Neural crest cell (in vitro differentiated cells): ENCODE measurements at regions not wholly inside any gene's neighbourhood (a gene's known extent, or its start where the extent isn't known, plus 50 kb on each side); places are given as distances from the start of the nearest gene placed in this dataset.

Experiments
- DNase-seq: peaks from one replicate; pipeline ENCODE4 v3.0.0; 2021; ENCODE audit warnings: low read depth, mixed read lengths, low spot score
- H3K27ac Mint-ChIP-seq: one replicate; pipeline ENCODE4 v1.8.0; 2021; ENCODE audit warnings: mild to moderate bottlenecking, mixed read lengths; ENCODE audit not compliant: unreplicated experiment
- H3K27me3 Mint-ChIP-seq: 2 replicates; pipeline ENCODE4 v1.8.0; 2021; ENCODE audit warnings: low read depth, mild to moderate bottlenecking, mixed read lengths
- H3K36me3 Mint-ChIP-seq: 2 replicates; pipeline ENCODE4 v1.8.0; 2021; ENCODE audit warnings: low read depth, mild to moderate bottlenecking, mixed read lengths
- H3K4me1 Mint-ChIP-seq: 2 replicates; pipeline ENCODE4 v1.8.0; 2021; ENCODE audit warnings: mixed read lengths
- H3K4me3 Mint-ChIP-seq: one replicate; pipeline ENCODE4 v1.8.0; 2021; ENCODE audit warnings: mild to moderate bottlenecking, mixed read lengths
- H3K9me3 Mint-ChIP-seq: 2 replicates; pipeline ENCODE4 v1.8.0; 2021; ENCODE audit warnings: mixed read lengths
- TF ChIP-seq, protein P1 (sequence below): fragments of 200-600 bp; sonication (generic); conservative IDR thresholded peaks from 2 replicates; pipeline ENCODE4 v1.5.0; 2021; ENCODE audit warnings: antibody characterized with exemption, mild to moderate bottlenecking

DNA sequence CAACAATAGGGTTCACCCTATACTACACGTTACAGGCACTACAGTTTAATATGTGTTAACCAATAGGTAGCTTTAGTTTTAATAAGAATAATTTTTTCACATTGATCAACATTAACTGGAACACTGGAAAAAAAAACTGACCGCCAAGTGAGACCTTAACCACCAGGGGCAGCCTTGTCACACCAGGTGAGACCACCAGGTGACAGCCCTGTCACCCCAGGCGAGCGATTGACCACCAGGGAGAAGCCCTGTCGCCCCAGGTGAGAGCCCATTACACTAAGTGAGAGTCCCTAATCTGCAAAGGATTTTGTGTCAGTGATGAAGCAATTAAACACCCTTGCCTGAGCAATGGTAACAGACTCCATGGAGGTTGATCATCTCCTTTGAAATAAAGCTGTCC, 75.4 kb upstream of the SYK start:
- Mint-ChIP-seq H3K27ac (no peak overlapping the region), H3K4me3 (no peak overlapping the region), H3K9me3 (no peaks in the 10 kb centered on the region), H3K4me1 (peaks cover 15% of the 10 kb centered on the region), H3K36me3 (no peaks in the 10 kb centered on the region), H3K27me3 (no peaks in the 10 kb centered on the region)
- TF ChIP-seq, protein P1, sequence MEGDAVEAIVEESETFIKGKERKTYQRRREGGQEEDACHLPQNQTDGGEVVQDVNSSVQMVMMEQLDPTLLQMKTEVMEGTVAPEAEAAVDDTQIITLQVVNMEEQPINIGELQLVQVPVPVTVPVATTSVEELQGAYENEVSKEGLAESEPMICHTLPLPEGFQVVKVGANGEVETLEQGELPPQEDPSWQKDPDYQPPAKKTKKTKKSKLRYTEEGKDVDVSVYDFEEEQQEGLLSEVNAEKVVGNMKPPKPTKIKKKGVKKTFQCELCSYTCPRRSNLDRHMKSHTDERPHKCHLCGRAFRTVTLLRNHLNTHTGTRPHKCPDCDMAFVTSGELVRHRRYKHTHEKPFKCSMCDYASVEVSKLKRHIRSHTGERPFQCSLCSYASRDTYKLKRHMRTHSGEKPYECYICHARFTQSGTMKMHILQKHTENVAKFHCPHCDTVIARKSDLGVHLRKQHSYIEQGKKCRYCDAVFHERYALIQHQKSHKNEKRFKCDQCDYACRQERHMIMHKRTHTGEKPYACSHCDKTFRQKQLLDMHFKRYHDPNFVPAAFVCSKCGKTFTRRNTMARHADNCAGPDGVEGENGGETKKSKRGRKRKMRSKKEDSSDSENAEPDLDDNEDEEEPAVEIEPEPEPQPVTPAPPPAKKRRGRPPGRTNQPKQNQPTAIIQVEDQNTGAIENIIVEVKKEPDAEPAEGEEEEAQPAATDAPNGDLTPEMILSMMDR = peak; percentile 24
- no peak for DNase-seq

DNA sequence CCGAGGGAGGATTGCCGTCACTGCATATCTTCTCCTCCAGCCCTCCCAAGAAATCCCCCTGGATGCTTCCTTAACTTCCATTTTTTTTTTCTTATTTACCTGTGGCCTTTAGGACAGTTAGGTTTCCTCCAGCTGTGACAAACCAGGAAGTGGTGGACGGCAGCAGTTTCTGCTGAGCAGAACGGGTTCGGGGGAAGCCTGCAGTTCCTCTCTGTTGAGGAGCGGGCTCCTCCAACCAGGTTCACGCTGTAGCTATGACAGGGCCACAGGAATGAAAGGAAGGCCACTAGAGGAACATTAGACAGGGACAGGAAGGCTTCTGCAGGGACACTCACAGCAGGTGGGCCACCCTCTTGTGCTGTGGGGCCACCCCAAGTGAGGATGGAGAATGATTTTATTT, 76.7 kb upstream of the SYK start:
- no peak overlapping the region for H3K27ac Mint-ChIP-seq
- H3K4me1 Mint-ChIP-seq = peaks cover 17% of the 10 kb centered on the region
- no peaks in the 10 kb centered on the region for H3K27me3 Mint-ChIP-seq

GRCh38 chr9:90724112-90724511, 77.5 kb upstream of the SYK start:
- Mint-ChIP-seq H3K9me3 (no peaks in the 10 kb centered on the region), H3K27me3 (no peaks in the 10 kb centered on the region), H3K4me3 (no peak overlapping the region), H3K27ac (no peak overlapping the region), H3K36me3 (no peaks in the 10 kb centered on the region), H3K4me1 (peaks cover 17% of the 10 kb centered on the region)
- TF ChIP-seq, protein P1 = no peak
- DNase-seq = no peak

More for the DNA sequence above, 76.7 kb upstream of the SYK start:
- Mint-ChIP-seq H3K9me3 (no peaks in the 10 kb centered on the region), H3K36me3 (no peaks in the 10 kb centered on the region), H3K4me3 (no peak overlapping the region)
- TF ChIP-seq, protein P1 = no peak
- DNase-seq = no peak

DNA sequence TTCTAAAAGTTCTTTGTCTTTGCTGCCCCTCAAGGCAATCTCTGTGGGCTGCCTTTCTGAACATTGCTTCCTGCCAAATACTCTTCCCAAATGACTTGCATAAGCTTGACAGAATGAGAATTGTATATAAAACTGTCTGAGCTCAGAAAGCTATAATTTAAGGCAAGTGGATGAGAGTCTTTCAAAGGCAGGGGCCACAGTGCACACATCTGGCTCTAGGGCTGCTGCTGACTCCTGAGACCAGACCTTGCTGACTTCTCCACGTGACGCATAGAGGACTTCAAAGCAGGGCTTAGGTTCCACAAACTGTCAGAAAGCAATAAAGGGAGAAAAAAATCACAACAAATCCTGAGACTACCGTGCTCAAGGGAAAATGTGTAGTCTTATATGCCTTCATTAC, 79.4 kb upstream of the DIRAS2 start:
- Mint-ChIP-seq H3K27ac (no peak overlapping the region), H3K27me3 (peaks cover 2% of the 10 kb centered on the region), H3K4me1 (peaks cover 9% of the 10 kb centered on the region)

GRCh38 chr9:90720621-90721265, 78.1 kb upstream of the DIRAS2 start:
- Mint-ChIP-seq H3K4me1 (peaks cover 9% of the 10 kb centered on the region), H3K4me3 (no peak overlapping the region), H3K36me3 (no peaks in the 10 kb centered on the region), H3K27me3 (peaks cover 2% of the 10 kb centered on the region), H3K9me3 (peaks cover 3% of the 10 kb centered on the region), H3K27ac (no peak overlapping the region)
- TF ChIP-seq, protein P1 = no peak
- DNase-seq = no peak

More for the DNA sequence above, 79.4 kb upstream of the DIRAS2 start:
- Mint-ChIP-seq H3K9me3 (no peaks in the 10 kb centered on the region), H3K4me3 (no peak overlapping the region), H3K36me3 (no peaks in the 10 kb centered on the region)
- TF ChIP-seq, protein P1 = no peak
- no peak for DNase-seq
